ENCODE measurements at regions not wholly inside any gene's neighbourhood (a gene's known extent, or its start where the extent isn't known, plus 50 kb on each side); places are given as distances from the start of the nearest gene placed in this dataset.

DNA sequence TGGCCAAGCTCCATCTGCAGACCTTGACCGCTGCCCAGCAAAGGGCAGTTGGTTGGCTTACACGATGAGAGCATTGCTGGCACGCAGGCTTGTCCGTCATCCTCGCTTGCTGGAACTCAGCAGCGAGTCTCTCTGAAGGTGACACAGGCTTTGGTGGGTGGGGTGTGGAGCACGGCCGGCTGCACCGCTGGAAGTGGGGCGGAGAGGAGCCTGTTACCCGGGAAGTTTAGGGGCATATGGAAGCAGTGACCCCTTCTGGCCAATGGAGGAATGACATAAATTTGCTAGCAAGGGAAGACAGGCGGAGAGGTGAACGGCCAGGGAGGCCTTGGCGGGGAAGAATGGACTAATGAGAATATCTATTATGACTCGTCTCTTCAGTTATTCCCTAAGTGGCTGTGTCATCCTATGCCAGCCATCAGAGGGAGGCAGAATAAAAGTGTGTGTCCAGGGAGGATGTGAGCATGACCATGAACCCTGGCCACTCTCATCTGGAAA lies 65.9 kb upstream of the SDK2 start:
- Histone ChIP-seq H3K27me3 (ENCODE audit: control insufficient read depth, insufficient read depth, low read length) (peaks cover 5% of the 10 kb centered on the region), H3K9ac (ENCODE audit: low read length) (no peak overlapping the region), H3K4me3 (ENCODE audit: low read length) (no peak overlapping the region), H3K36me3 (ENCODE audit: control insufficient read depth, insufficient read depth, low read length) (no peaks in the 10 kb centered on the region), H3K9me3 (ENCODE audit: control insufficient read depth, low read length) (no peaks in the 10 kb centered on the region), H3K4me1 (ENCODE audit: control insufficient read depth, insufficient read depth, low read length) (peaks cover 16% of the 10 kb centered on the region)

DNA sequence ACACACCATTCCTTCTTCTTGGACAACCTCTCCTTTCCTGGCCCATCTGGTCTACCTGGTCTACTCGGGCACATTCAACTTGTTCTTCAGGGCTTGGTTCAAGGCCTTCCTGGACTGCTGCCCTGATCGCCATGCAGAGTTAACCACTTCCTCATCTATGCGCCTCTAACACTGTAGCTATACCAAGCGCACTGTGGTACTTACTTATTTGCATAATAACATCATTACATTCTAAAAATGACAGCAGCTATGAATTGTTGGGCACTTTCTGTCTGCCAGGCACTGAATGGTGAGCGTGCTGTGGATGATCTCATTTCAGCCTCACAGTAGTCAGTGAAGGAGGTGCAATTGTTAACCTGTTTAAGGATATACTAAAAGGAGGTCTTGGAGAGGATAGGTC lies 66.9 kb upstream of the SDK2 start:
- Histone ChIP-seq H3K9ac (ENCODE audit: low read length) (no peak overlapping the region), H3K27me3 (ENCODE audit: control insufficient read depth, insufficient read depth, low read length) (peaks cover 5% of the 10 kb centered on the region), H3K4me3 (ENCODE audit: low read length) (no peak overlapping the region), H3K9me3 (ENCODE audit: control insufficient read depth, low read length) (no peaks in the 10 kb centered on the region), H3K36me3 (ENCODE audit: control insufficient read depth, insufficient read depth, low read length) (no peaks in the 10 kb centered on the region), H3K4me1 (ENCODE audit: control insufficient read depth, insufficient read depth, low read length) (peaks cover 16% of the 10 kb centered on the region)

DNA sequence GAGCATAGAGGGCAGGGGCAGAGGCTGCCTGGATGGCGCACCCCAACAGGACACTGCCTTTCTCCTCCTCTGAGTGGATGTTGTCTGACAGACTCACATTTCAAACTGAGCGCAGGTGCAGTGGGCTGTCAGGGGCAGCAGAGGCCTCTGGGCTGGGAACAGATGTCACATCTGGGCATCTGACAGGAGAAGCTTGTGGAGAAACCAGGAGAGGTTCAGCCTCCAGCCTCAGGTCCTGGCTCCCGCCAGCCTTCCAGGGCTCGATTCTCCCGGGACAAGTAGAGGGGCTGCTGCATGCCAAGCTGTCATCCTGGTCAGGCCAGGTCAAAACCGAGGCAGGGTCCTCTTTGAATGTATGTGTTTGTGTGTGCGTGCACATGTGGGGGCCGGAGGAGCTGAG lies 67.7 kb upstream of the SDK2 start:
- Histone ChIP-seq H3K36me3 (ENCODE audit: control insufficient read depth, insufficient read depth, low read length) (no peaks in the 10 kb centered on the region), H3K9me3 (ENCODE audit: control insufficient read depth, low read length) (no peaks in the 10 kb centered on the region), H3K4me1 (ENCODE audit: control insufficient read depth, insufficient read depth, low read length) (peaks cover 16% of the 10 kb centered on the region), H3K4me3 (ENCODE audit: low read length) (no peak overlapping the region), H3K9ac (ENCODE audit: low read length) (no peak overlapping the region), H3K27me3 (ENCODE audit: control insufficient read depth, insufficient read depth, low read length) (peaks cover 5% of the 10 kb centered on the region)

DNA sequence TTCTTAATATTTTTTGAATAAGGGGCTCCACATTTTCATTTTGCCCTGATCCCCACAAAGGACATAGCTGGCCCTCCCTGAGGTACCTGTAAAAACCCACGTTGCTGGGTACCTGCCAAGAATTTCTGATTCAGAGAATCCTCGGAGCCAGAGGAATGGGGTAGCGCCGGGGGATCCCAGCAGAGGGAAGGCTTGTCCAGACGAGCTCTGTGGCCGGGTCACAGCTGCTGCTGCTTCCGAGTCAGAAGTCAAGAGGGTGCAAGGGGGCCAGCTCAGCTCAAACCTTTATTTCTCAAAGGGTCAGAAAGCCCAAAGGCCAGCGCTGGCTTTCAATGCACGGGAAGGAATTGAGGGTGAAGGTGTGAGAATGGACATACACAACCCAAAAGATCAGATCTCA lies 68.9 kb upstream of the SDK2 start:
- H3K27me3 ChIP-seq (ENCODE audit: control insufficient read depth, insufficient read depth, low read length): peaks cover 5% of the 10 kb centered on the region
- no peak overlapping the region for H3K4me3 ChIP-seq (ENCODE audit: low read length)

DNA sequence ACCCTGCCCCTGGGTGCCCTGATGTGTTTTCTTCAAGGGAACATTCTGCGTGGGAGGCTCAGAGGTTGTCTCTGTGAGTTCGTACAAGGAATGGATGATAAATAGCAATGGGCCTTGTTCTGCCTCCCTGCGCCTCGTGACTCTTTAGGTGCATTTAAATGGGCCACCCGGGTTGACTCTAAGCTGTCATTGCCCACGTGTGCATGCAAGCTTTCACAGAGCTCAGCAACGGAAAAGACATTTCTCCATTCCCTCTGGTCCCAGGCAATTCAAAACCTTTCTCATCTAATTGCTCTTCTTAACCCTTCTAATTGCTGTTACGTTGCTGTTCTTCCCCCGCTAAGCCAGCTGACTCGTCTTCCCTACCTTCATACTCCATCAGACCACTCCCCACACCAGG lies 71.5 kb upstream of the SDK2 start:
- peaks cover 5% of the 10 kb centered on the region for H3K27me3 ChIP-seq (ENCODE audit: control insufficient read depth, insufficient read depth, low read length)
- H3K4me1 ChIP-seq (ENCODE audit: control insufficient read depth, insufficient read depth, low read length): peaks cover 14% of the 10 kb centered on the region
- no peaks in the 10 kb centered on the region for H3K36me3 ChIP-seq (ENCODE audit: control insufficient read depth, insufficient read depth, low read length)
- no peak overlapping the region for H3K9ac ChIP-seq (ENCODE audit: low read length)
- H3K9me3 ChIP-seq (ENCODE audit: control insufficient read depth, low read length): no peaks in the 10 kb centered on the region
- no peak overlapping the region for H3K4me3 ChIP-seq (ENCODE audit: low read length)

More for the DNA sequence above, 68.9 kb upstream of the SDK2 start:
- H3K9ac ChIP-seq (ENCODE audit: low read length): no peak overlapping the region
- no peaks in the 10 kb centered on the region for H3K36me3 ChIP-seq (ENCODE audit: control insufficient read depth, insufficient read depth, low read length)
- no peaks in the 10 kb centered on the region for H3K9me3 ChIP-seq (ENCODE audit: control insufficient read depth, low read length)
- peaks cover 16% of the 10 kb centered on the region for H3K4me1 ChIP-seq (ENCODE audit: control insufficient read depth, insufficient read depth, low read length)

DNA sequence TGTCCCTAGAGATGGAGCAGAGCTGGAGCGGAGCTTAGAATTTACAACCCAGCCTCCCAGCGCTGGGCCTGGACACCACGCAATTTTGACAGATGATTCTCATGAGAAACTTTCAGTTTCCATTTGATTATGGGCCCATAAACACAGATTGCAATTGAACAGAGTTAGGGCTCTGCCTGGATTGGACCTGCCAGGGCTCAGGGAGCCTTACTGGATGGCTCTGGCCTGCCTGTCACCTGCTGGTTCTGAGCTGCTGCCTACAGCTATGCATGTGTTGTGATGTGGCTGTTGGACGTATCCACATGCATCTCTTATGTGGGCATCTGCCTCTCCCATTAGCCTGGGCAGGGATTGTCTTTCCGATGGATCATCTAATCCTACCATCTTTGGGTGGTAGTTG lies 73.4 kb upstream of the SDK2 start:
- no peaks in the 10 kb centered on the region for H3K9me3 ChIP-seq (ENCODE audit: control insufficient read depth, low read length)
- H3K4me3 ChIP-seq (ENCODE audit: low read length): no peak overlapping the region
- no peaks in the 10 kb centered on the region for H3K36me3 ChIP-seq (ENCODE audit: control insufficient read depth, insufficient read depth, low read length)
- no peaks in the 10 kb centered on the region for H3K27me3 ChIP-seq (ENCODE audit: control insufficient read depth, insufficient read depth, low read length)
- no peak overlapping the region for H3K9ac ChIP-seq (ENCODE audit: low read length)
- peaks cover 7% of the 10 kb centered on the region for H3K4me1 ChIP-seq (ENCODE audit: control insufficient read depth, insufficient read depth, low read length)

DNA sequence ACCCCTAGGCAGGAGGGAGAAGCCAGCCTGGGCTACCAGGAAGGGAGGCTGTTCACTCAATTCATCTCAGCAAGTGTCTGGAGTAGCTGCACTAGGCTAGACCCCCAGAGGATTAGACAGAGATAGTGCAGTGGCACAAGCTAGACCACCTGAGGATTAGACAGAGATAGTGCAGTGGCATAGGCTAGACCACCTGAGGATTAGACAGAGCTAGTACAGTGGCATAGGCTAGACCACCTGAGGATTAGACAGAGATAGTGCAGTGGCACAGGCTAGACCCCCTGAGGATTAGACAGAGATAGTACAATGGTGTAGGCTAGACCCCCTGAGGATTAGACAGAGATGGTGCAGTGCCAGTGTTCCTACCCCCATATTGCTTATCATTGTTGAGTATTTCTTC lies 74.1 kb upstream of the SDK2 start:
- Histone ChIP-seq H3K4me3 (ENCODE audit: low read length) (no peak overlapping the region), H3K27me3 (ENCODE audit: control insufficient read depth, insufficient read depth, low read length) (no peaks in the 10 kb centered on the region), H3K9me3 (ENCODE audit: control insufficient read depth, low read length) (no peaks in the 10 kb centered on the region), H3K9ac (ENCODE audit: low read length) (no peak overlapping the region), H3K4me1 (ENCODE audit: control insufficient read depth, insufficient read depth, low read length) (peaks cover 7% of the 10 kb centered on the region), H3K36me3 (ENCODE audit: control insufficient read depth, insufficient read depth, low read length) (no peaks in the 10 kb centered on the region)

DNA sequence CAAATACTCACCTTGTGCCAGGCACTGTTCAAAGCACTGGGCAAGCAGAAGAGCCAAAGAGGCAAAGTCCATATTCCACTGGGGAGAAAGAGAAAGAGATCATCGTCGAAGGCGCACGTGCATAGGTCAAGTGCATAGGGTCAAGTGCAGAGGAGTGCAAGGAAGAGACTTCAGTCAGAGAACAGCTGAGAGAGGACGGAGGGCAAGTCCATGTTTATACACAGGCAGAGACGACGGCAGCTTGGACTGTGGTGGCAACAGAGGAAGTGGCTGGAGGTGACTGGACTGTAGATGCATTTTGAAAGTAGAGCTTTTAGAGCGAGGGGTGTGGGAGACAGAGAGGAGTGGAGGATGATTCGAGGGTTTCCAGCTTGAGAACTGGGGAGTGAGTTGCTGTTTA lies 74.7 kb upstream of the SDK2 start:
- H3K9ac ChIP-seq (ENCODE audit: low read length): no peak overlapping the region
- H3K4me1 ChIP-seq (ENCODE audit: control insufficient read depth, insufficient read depth, low read length): peaks cover 7% of the 10 kb centered on the region

DNA sequence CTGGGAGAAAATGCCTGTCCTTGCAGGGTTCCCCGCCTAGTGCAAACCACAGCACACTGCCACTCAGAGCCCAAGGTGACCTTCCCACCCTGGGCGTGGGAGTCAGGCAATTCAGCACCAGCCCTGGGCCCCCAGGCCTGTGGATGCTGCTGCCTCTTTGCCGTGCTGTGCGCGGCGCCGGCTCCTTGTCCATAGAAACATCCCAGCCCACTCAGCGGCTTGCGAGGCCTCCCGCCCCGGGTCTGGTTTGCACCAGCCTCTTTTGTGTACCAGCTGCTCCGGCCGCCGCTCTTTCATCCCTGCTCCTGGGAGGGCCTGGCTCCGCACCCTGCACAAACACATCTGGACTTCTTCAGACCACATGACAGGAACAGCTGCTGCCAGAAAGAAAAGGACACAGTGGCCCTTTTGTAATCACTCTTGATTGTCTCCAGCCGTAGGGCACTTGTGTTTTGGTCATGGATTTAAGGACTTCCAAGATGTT lies 75.4 kb upstream of the SDK2 start:
- H3K4me1 ChIP-seq (ENCODE audit: control insufficient read depth, insufficient read depth, low read length): peaks cover 7% of the 10 kb centered on the region
- no peak overlapping the region for H3K9ac ChIP-seq (ENCODE audit: low read length)
- no peaks in the 10 kb centered on the region for H3K27me3 ChIP-seq (ENCODE audit: control insufficient read depth, insufficient read depth, low read length)
- no peak overlapping the region for H3K4me3 ChIP-seq (ENCODE audit: low read length)
- H3K9me3 ChIP-seq (ENCODE audit: control insufficient read depth, low read length): no peaks in the 10 kb centered on the region
- H3K36me3 ChIP-seq (ENCODE audit: control insufficient read depth, insufficient read depth, low read length): no peaks in the 10 kb centered on the region

More for the DNA sequence above, 74.7 kb upstream of the SDK2 start:
- Histone ChIP-seq H3K36me3 (ENCODE audit: control insufficient read depth, insufficient read depth, low read length) (no peaks in the 10 kb centered on the region), H3K27me3 (ENCODE audit: control insufficient read depth, insufficient read depth, low read length) (no peaks in the 10 kb centered on the region), H3K4me3 (ENCODE audit: low read length) (no peak overlapping the region), H3K9me3 (ENCODE audit: control insufficient read depth, low read length) (no peaks in the 10 kb centered on the region)

DNA sequence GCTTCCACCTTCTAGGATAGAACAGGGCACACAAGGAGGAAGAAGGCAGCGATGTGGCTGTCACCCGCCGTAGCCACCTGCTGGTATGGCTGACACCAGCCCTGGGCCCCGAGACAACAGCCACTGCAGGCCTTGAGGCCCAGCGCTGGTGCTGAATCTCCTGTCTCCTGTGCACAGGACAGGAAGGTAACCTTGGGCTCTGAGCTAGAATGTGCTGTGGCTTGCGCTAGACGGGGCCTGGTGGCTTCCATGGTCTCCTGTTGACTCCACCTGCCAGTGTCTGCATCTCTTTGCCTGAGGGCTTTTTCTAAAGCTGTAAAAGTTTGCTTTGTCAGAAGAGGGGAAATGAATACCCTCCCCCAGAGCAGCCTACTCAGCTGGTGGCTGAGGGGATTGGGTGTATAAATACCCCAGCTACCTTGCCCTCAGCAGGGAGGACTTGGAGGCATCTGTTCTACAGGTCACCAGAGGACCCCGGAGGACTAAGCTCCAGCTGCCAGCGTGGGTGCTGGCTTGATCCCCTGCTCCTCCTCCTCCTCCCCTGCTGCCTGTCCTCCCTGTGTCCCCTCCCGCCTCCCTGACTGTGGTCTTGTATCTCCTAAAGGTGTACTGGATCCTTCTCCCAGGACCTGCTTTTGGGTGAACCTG lies 76.1 kb upstream of the SDK2 start:
- H3K9me3 ChIP-seq (ENCODE audit: control insufficient read depth, low read length): no peaks in the 10 kb centered on the region
- no peak overlapping the region for H3K4me3 ChIP-seq (ENCODE audit: low read length)
- no peaks in the 10 kb centered on the region for H3K36me3 ChIP-seq (ENCODE audit: control insufficient read depth, insufficient read depth, low read length)
- H3K27me3 ChIP-seq (ENCODE audit: control insufficient read depth, insufficient read depth, low read length): no peaks in the 10 kb centered on the region
- H3K9ac ChIP-seq (ENCODE audit: low read length): no peak overlapping the region
- H3K4me1 ChIP-seq (ENCODE audit: control insufficient read depth, insufficient read depth, low read length): peaks cover 7% of the 10 kb centered on the region

DNA sequence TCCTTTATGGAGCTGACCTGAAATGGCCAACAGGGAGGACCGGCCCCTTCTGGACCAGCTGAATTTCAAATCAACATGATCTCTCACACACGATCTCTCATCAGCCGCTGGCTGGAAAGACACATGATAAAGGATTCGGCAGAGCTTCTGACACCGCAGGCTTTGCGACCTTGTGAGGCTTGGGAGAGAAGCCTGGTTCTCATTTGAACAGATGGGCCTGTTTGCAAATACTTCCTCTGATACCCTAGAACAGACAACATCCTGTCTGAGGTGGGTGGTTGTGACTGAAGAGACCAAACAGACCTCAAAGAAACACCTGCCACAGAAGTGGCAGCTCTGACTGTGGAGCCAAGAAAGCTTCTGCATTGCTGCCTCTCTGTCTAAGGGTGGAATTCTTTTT lies 77.9 kb upstream of the SDK2 start:
- H3K4me3 ChIP-seq (ENCODE audit: low read length): no peak overlapping the region

DNA sequence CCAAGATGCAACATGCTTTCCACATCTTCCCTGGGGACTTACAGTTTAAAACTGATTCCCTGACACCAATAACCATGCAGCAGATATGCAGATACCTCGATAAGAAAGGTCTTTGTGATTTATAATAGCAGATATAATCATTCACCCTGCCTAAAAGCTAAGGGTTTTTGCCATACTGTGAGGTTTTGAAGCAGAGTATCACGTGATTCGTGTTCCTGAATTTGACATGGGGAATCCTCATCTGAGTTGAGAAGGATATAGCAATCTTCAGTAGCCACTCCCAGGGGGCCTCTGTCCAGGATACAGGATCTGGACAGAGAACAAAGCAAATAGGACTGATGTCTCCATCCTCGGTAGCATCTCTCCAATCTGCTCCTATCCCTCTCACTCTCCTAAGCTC lies 79.1 kb upstream of the SDK2 start:
- peaks cover 7% of the 10 kb centered on the region for H3K4me1 ChIP-seq (ENCODE audit: control insufficient read depth, insufficient read depth, low read length)
- H3K27me3 ChIP-seq (ENCODE audit: control insufficient read depth, insufficient read depth, low read length): no peaks in the 10 kb centered on the region
- H3K9ac ChIP-seq (ENCODE audit: low read length): no peak overlapping the region
- no peaks in the 10 kb centered on the region for H3K36me3 ChIP-seq (ENCODE audit: control insufficient read depth, insufficient read depth, low read length)
- H3K9me3 ChIP-seq (ENCODE audit: control insufficient read depth, low read length): no peaks in the 10 kb centered on the region
- no peak overlapping the region for H3K4me3 ChIP-seq (ENCODE audit: low read length)

More for the DNA sequence above, 77.9 kb upstream of the SDK2 start:
- Histone ChIP-seq H3K4me1 (ENCODE audit: control insufficient read depth, insufficient read depth, low read length) (peaks cover 7% of the 10 kb centered on the region), H3K27me3 (ENCODE audit: control insufficient read depth, insufficient read depth, low read length) (no peaks in the 10 kb centered on the region), H3K36me3 (ENCODE audit: control insufficient read depth, insufficient read depth, low read length) (no peaks in the 10 kb centered on the region), H3K9me3 (ENCODE audit: control insufficient read depth, low read length) (no peaks in the 10 kb centered on the region), H3K9ac (ENCODE audit: low read length) (no peak overlapping the region)

DNA sequence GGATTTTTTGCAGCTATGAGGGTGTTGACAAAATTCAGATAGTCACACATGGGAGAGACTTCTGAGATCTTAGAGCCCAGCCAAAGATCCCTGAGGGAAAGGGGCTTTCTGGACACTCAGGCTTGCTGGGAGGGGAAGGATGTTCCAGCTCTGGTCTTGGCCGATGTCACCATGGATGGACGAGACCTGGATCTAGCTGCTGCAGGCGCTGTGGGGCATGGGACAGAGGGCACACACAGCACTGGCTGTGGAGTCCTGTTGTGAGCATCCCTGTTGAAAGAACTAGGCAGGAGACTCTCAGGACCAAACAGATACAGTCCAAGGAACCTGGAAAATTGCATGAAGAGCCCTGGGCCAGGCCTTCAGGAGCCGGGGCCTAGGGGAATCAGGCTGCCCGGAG lies 80.1 kb upstream of the SDK2 start:
- no peaks in the 10 kb centered on the region for H3K36me3 ChIP-seq (ENCODE audit: control insufficient read depth, insufficient read depth, low read length)
- no peaks in the 10 kb centered on the region for H3K27me3 ChIP-seq (ENCODE audit: control insufficient read depth, insufficient read depth, low read length)
- H3K9me3 ChIP-seq (ENCODE audit: control insufficient read depth, low read length): no peaks in the 10 kb centered on the region
- H3K9ac ChIP-seq (ENCODE audit: low read length): no peak overlapping the region
- H3K4me1 ChIP-seq (ENCODE audit: control insufficient read depth, insufficient read depth, low read length): peaks cover 2% of the 10 kb centered on the region
- H3K4me3 ChIP-seq (ENCODE audit: low read length): no peak overlapping the region
